Epithelial cell of proximal tubule (primary cell): ENCODE measurements at regions not wholly inside any gene's neighbourhood (a gene's known extent, or its start where the extent isn't known, plus 50 kb on each side); places are given as distances from the start of the nearest gene placed in this dataset.

Source experiments
- DNase-seq: peaks from one replicate; pipeline ENCODE4 v3.0.0-alpha.2; 2011; ENCODE audit warnings: low read depth
- H3K4me3 ChIP-seq: 2 replicates; pipeline ENCODE4 v1.5.1; 2011; ENCODE audit warnings: low read depth, mild to moderate bottlenecking, low read length
- TF ChIP-seq, protein P1 (sequence below): conservative IDR thresholded peaks from 2 replicates; pipeline ENCODE4 v1.5.1; 2012; ENCODE audit warnings: low read depth, mild to moderate bottlenecking, low read length

DNA sequence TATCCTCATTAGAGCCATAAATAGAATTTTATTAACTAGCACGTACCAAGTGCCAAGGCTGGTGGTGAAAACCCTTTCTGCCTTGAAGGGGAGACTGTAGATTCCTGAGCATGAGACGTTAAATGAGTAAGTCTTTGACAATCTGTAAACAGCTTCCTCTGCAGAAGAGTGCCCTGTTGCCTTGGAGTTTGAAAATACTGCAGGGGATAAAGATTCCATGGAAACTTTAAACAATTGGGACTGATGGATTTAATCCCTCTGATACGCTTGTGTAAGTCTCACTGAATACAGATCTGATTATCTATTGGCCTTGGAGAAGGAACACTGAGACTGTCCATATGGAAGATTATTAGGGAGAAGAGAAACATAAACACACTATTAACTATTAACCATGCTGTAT, 1053.4 kb upstream of the RBFOX1 start:
- no peak for DNase-seq
- TF ChIP-seq, protein P1, sequence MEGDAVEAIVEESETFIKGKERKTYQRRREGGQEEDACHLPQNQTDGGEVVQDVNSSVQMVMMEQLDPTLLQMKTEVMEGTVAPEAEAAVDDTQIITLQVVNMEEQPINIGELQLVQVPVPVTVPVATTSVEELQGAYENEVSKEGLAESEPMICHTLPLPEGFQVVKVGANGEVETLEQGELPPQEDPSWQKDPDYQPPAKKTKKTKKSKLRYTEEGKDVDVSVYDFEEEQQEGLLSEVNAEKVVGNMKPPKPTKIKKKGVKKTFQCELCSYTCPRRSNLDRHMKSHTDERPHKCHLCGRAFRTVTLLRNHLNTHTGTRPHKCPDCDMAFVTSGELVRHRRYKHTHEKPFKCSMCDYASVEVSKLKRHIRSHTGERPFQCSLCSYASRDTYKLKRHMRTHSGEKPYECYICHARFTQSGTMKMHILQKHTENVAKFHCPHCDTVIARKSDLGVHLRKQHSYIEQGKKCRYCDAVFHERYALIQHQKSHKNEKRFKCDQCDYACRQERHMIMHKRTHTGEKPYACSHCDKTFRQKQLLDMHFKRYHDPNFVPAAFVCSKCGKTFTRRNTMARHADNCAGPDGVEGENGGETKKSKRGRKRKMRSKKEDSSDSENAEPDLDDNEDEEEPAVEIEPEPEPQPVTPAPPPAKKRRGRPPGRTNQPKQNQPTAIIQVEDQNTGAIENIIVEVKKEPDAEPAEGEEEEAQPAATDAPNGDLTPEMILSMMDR: no peak
- H3K4me3 ChIP-seq: no peak overlapping the region

DNA sequence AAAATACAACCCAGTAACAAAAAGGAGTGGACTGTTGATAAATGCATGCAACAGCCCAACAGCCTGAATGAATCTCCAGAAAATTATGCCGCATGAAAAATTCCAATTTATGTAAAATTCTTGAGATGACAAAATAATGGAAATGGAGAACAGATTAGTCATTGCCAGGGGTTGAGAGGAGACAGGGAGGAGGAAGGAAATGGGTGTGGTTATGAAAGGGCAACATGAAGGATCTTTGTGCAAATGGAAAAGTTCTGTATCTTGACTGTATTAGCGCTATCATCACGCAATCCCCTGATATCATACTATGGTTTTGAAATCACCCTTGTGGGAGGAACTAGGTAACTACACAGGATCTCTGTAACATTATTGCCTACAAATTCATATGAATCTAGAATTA, 1058.3 kb upstream of the RBFOX1 start:
- no peak overlapping the region for H3K4me3 ChIP-seq
- TF ChIP-seq, protein P1: no peak
- DNase-seq: no peak

DNA sequence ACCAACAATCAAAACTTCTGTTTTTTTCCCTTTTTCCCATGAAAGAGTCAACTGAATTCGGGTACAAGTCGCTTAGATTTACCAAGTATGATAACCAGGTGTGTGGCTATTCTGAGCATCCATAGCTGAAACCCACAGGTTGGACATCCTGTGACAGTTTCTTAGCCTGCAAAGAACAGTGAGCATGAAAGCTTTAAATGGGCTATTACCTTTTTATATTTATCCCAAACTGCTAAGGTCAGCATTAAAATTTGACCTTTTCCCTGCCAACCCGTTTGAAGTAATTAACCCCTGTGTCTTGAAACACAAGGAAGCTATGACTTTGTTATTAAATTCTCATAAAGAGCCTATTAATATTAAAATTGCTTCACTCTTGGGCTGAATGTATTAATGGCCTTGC, 1065.0 kb upstream of the RBFOX1 start:
- DNase-seq: no peak
- TF ChIP-seq, protein P1: no peak
- H3K4me3 ChIP-seq: no peak overlapping the region

DNA sequence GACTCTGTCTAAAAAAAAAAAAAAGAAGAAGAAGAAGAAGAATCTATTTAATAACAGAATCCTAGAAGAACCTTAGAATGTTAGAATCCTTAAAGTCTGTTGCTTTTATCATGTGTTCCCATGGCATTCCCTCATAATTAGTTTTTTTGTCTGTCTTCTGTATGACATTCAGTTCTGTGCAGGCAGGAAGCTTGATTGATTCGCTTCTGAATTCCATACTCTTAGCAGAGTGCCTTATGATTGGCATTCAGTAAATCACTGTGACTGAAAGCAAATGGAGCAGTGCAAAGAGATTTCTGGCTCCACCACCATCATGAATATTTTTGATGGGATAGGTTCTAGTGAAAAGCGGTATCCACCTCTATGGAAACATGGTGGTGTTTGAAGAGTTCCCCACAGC, 1065.9 kb upstream of the RBFOX1 start:
- TF ChIP-seq, protein P1: no peak
- H3K4me3 ChIP-seq: no peak overlapping the region
- DNase-seq: no peak

DNA sequence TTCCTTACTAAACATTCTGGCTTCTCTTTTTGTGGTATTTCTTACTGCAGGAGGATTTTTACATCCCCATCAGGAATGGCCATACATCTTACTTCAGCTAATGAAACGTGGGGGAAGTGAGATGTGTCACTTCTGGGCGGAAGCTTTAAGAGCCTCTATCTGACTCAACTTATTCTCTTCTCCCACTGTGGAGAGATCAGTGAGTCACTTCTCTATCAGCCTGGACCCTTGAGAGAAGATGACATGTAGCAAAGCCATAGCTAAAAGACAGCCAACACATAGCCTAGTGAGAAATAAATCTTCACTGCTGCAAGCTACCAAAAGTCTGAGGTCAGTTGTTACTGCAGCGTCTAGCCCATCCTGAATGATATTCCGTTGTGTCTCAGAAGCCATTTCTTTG, 1066.7 kb upstream of the RBFOX1 start:
- TF ChIP-seq, protein P1: no peak
- H3K4me3 ChIP-seq: no peak overlapping the region
- no peak for DNase-seq

DNA sequence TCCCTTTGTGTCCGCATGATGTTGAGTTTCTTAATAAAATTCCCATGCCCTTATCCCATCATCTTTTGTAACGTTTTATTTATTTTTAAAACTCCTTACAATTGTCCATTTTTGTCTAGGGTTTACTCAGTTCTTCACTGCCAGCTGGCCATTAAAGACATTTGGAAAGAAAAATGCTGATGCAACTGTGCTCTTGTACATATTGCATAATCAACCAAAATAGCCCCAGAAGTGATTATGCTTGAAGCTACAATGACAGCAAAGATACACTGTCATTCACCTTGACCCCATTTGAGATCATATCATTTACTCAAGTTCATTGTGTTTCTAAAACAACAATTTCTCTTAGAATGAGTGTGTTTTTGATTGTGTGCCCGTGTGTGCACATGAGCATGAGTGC, 1074.6 kb upstream of the RBFOX1 start:
- no peak for DNase-seq
- H3K4me3 ChIP-seq: no peak overlapping the region
- TF ChIP-seq, protein P1: no peak

DNA sequence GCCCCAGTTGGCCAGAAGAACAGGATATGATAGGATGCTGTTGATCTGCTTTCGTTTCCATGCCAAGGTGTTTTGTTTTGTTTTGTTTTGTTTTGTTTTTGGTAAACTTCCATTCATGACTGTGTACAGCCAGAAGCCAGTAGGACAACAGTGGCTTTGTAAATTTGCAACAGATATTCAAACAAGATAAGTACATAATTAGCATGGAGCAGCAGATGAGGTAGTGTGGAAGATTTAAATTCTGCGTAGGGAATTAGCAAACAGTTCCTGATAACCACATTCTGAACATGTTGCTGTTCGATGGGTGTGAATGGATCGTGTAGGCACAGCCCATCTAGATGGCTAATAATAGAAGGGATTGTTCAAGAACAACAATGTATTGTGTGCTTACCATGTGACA, 1080.1 kb upstream of the RBFOX1 start:
- DNase-seq: no peak
- TF ChIP-seq, protein P1: no peak
- H3K4me3 ChIP-seq: no peak overlapping the region
